A673 (cell line): ENCODE measurements at regions not wholly inside any gene's neighbourhood (a gene's known extent, or its start where the extent isn't known, plus 50 kb on each side); places are given as distances from the start of the nearest gene placed in this dataset.

Source experiments
- BruUV-seq: library from RNA; stranded (reverse); fragments of 400-500 nt; replicated peaks from 2 replicates; lab custom pipeline; 2021; lab: Mats Ljungman, UMichigan
- CTCF ChIA-PET: fragments of 300-600 bp; sonication (Branson Sonifier 250); formaldehyde crosslinking; loops from one replicate; lab custom pipeline; 2022; ENCODE audit warnings: antibody characterized with exemption; lab: Charles Lee
- POLR2A ChIA-PET: fragments of 300-600 bp; sonication (Branson Sonifier 250); formaldehyde crosslinking; loops from one replicate; lab custom pipeline; 2022; ENCODE audit warnings: antibody characterized with exemption; ENCODE audit not compliant: low non-redundant PET; lab: Charles Lee
- DNase-seq: peaks from one replicate; pipeline ENCODE4 v3.0.0-alpha.2; 2015; ENCODE audit warnings: low spot score
- H3K27ac ChIP-seq: fragments of 200-600 bp; sonication (generic); 2 replicates; pipeline ENCODE4 v1.5.1; 2016; ENCODE audit warnings: mixed run types, low read depth, mild to moderate bottlenecking, mixed read lengths, antibody characterized with exemption, low read length; ENCODE audit not compliant: poor library complexity, severe bottlenecking
- H3K27me3 ChIP-seq: fragments of 200-600 bp; sonication (generic); replicated peaks from 2 replicates; pipeline ENCODE4 v1.6.1; 2017; ENCODE audit warnings: mixed run types, low read depth, mild to moderate bottlenecking, mixed read lengths, antibody characterized with exemption, low read length; ENCODE audit not compliant: insufficient read depth, poor library complexity
- H3K36me3 ChIP-seq: fragments of 200-600 bp; sonication (generic); 2 replicates; pipeline ENCODE4 v1.6.1; 2016; ENCODE audit warnings: mixed run types, mild to moderate bottlenecking, mixed read lengths, antibody characterized with exemption, low read length; ENCODE audit not compliant: insufficient read depth, poor library complexity, severe bottlenecking
- H3K4me1 ChIP-seq: fragments of 200-600 bp; sonication (generic); 2 replicates; pipeline ENCODE4 v1.6.1; 2017; ENCODE audit warnings: mixed run types, mild to moderate bottlenecking, mixed read lengths, antibody characterized with exemption, low read length; ENCODE audit not compliant: insufficient read depth, poor library complexity, severe bottlenecking
- H3K4me3 ChIP-seq: fragments of 200-600 bp; sonication (generic); 2 replicates; pipeline ENCODE4 v1.5.1; 2016; ENCODE audit warnings: low read depth, mixed run types, mild to moderate bottlenecking, mixed read lengths, low read length; ENCODE audit not compliant: poor library complexity, severe bottlenecking
- H3K9me3 ChIP-seq: fragments of 200-600 bp; sonication (generic); 2 replicates; pipeline ENCODE4 v1.6.1; 2016; ENCODE audit warnings: mixed run types, low read depth, mild to moderate bottlenecking, mixed read lengths, antibody characterized with exemption, low read length; ENCODE audit not compliant: poor library complexity, severe bottlenecking
- EZH2 ChIP-seq: fragments of 200-600 bp; sonication (generic); IDR thresholded peaks from 2 replicates; pipeline ENCODE4 v1.6.1; 2017; ENCODE audit warnings: borderline replicate concordance, low read depth, mild to moderate bottlenecking, mixed read lengths, antibody characterized with exemption, low read length; ENCODE audit not compliant: poor library complexity, severe bottlenecking
- intact Hi-C: fragments of 100-400 bp; cut with micrococcal nuclease; formaldehyde crosslinking; loops from one replicate; pipeline ENCODE4 v1.10.0; 2022; ENCODE audit not compliant: unreplicated experiment
- TF ChIP-seq, protein P1 (sequence below): fragments of 300-800, 200-600 bp; sonication (generic); conservative IDR thresholded peaks from 2 replicates; pipeline ENCODE4 v1.5.1; 2017; ENCODE audit warnings: low read depth, mild to moderate bottlenecking, antibody characterized with exemption, low read length, moderate library complexity, mixed read lengths

DNA sequence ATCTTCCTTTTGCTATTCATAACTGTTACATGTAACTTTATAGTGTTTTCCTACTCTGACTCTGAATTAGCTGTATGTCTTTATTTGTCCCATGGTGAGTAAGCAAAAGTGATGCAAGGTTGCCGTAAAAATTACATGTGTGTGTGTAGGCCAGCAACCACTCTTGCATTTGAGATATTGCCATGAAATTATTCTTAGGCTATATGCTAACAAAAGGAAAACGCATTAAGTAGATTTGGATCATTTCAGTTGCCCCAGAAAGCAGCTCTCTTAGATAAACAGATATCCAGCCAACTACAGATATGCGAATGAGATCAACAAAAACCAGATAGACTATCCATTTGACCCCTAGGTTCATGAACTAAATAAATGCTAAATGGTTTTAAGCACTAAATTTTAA lies 73.6 kb downstream of the CYLC2 start:
- Histone ChIP-seq H3K27me3 (no peaks in the 10 kb centered on the region), H3K4me3 (no peak overlapping the region), H3K9me3 (peaks cover 9% of the 10 kb centered on the region), H3K36me3 (no peaks in the 10 kb centered on the region), H3K4me1 (no peaks in the 10 kb centered on the region), H3K27ac (no peak overlapping the region)
- CTCF ChIA-PET = no interaction called here
- BruUV-seq = no TSS peak
- intact Hi-C loops = no loop called here
- no peak for DNase-seq
- POLR2A ChIA-PET = no interaction called here
- no peak for TF ChIP-seq EZH2
- TF ChIP-seq, protein P1, sequence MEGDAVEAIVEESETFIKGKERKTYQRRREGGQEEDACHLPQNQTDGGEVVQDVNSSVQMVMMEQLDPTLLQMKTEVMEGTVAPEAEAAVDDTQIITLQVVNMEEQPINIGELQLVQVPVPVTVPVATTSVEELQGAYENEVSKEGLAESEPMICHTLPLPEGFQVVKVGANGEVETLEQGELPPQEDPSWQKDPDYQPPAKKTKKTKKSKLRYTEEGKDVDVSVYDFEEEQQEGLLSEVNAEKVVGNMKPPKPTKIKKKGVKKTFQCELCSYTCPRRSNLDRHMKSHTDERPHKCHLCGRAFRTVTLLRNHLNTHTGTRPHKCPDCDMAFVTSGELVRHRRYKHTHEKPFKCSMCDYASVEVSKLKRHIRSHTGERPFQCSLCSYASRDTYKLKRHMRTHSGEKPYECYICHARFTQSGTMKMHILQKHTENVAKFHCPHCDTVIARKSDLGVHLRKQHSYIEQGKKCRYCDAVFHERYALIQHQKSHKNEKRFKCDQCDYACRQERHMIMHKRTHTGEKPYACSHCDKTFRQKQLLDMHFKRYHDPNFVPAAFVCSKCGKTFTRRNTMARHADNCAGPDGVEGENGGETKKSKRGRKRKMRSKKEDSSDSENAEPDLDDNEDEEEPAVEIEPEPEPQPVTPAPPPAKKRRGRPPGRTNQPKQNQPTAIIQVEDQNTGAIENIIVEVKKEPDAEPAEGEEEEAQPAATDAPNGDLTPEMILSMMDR = no peak

DNA sequence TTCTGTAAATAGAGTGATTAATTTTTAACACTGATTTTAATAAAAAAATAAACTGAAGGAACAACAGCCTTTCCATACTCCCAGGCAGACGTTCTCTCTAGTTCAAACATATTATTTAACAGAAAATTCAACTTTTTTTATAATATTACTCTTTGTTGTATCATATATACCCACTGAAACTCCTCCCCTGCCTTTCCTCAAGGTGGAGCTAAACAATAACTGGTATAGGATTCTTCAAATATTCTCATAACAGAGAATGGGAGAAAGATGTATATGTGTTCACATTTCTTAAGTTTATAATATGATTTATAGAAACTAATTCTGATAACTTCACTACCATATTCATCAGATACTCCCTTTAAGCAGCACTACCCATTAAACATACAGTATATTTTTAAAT lies 83.4 kb downstream of the CYLC2 start:
- CTCF ChIA-PET = no interaction called here
- H3K36me3 ChIP-seq = no peaks in the 10 kb centered on the region
- no peak for DNase-seq
- no peaks in the 10 kb centered on the region for H3K4me1 ChIP-seq
- H3K27ac ChIP-seq = no peak overlapping the region
- H3K9me3 ChIP-seq = peaks cover 23% of the 10 kb centered on the region
- intact Hi-C loops = no loop called here
- no peak overlapping the region for H3K4me3 ChIP-seq
- no TSS peak for BruUV-seq
- no peak for TF ChIP-seq EZH2
- POLR2A ChIA-PET = no interaction called here
- H3K27me3 ChIP-seq = no peaks in the 10 kb centered on the region

DNA sequence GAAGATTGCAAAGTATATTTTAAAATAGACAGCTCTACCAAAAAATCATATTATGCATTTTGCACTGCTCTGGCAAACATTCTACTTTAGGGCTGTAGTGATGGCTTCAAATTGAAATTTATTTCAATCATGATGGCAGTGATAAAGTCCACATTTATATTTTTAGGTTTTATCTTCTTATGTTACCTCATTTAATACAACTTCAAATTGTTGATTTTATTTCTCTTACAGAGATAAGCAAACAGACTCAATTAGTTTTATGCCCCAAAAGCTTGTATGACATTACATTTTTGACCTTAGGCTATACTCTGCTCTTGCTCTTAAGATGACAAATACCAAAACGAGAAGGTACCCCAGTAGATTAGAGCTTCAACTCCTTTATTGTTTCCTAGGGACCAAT lies 87.4 kb downstream of the CYLC2 start:
- POLR2A ChIA-PET = no interaction called here
- no TSS peak for BruUV-seq
- Histone ChIP-seq H3K4me1 (no peaks in the 10 kb centered on the region), H3K9me3 (peaks cover 15% of the 10 kb centered on the region), H3K27me3 (no peaks in the 10 kb centered on the region), H3K36me3 (no peaks in the 10 kb centered on the region), H3K27ac (no peak overlapping the region), H3K4me3 (no peak overlapping the region)
- CTCF ChIA-PET = no interaction called here
- no peak for DNase-seq
- TF ChIP-seq, protein P1 = no peak
- TF ChIP-seq EZH2 = no peak
- intact Hi-C loops = no loop called here

DNA sequence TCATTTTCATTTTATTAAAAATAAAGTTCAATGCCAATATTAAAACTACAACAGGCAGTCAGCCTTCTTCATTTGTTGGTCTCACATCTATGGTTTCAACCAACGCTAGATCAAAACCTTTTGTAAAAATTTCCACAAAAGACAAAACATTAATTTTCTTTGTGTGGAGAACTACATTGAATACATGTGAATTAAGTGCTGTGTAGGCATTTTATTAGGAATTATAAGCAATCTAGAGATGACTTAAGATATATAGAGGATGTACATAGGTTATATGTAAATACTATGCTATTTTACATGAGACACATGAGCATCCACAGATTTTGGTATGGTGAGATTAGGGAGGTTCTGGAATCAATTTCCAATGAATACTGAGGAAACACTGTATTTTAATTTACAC lies 94.2 kb downstream of the CYLC2 start:
- no peak for DNase-seq
- no peak overlapping the region for H3K4me3 ChIP-seq
- ChIA-PET POLR2A (no interaction called here), CTCF (no interaction called here)
- TF ChIP-seq EZH2 = no peak
- TF ChIP-seq, protein P1 = no peak
- intact Hi-C loops = no loop called here
- no peak overlapping the region for H3K27ac ChIP-seq
- H3K36me3 ChIP-seq = no peaks in the 10 kb centered on the region
- H3K4me1 ChIP-seq = no peaks in the 10 kb centered on the region
- no TSS peak for BruUV-seq
- H3K9me3 ChIP-seq = peaks cover 3% of the 10 kb centered on the region
- H3K27me3 ChIP-seq = no peaks in the 10 kb centered on the region
